ENCODE measurements at regions not wholly inside any gene's neighbourhood (a gene's known extent, or its start where the extent isn't known, plus 50 kb on each side); places are given as distances from the start of the nearest gene placed in this dataset.

DNA sequence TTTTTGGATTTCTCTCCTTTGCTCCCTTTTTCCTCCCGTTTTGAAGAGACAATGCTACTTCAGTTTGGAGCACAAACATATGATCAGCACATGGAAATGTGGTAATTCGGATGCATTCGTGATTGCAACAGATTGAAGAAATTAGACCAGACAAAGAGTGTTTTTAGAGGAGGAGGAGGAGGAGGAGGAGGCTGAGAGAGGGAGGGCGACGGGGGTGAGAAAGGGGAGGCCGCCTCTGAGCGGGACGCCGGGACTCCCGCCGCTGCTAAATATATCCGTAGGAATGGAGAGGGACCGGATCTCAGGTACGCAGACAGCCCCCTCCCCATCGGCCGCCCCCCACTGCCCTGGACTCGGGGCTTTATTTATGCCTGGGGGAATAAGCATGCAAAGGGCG lies 179.3 kb downstream of the SEC14L1 start:
- no peak for DNase-seq (ENCODE audit: extremely low read depth, low read depth)

- DNase-seq (ENCODE audit: extremely low read depth, low read depth) = no peak
Measured at GRCh38 chr17:77320485-77321256, 179.9 kb downstream of the SEC14L1 start.

- no peak for DNase-seq (ENCODE audit: extremely low read depth, low read depth)
Measured at GRCh38 chr17:77321649-77322513, 181.1 kb downstream of the SEC14L1 start.

GRCh38 chr17:77322514-77323412 lies 182.0 kb downstream of the SEC14L1 start:
- DNase-seq (ENCODE audit: extremely low read depth, low read depth) = peak; percentile 87

DNA sequence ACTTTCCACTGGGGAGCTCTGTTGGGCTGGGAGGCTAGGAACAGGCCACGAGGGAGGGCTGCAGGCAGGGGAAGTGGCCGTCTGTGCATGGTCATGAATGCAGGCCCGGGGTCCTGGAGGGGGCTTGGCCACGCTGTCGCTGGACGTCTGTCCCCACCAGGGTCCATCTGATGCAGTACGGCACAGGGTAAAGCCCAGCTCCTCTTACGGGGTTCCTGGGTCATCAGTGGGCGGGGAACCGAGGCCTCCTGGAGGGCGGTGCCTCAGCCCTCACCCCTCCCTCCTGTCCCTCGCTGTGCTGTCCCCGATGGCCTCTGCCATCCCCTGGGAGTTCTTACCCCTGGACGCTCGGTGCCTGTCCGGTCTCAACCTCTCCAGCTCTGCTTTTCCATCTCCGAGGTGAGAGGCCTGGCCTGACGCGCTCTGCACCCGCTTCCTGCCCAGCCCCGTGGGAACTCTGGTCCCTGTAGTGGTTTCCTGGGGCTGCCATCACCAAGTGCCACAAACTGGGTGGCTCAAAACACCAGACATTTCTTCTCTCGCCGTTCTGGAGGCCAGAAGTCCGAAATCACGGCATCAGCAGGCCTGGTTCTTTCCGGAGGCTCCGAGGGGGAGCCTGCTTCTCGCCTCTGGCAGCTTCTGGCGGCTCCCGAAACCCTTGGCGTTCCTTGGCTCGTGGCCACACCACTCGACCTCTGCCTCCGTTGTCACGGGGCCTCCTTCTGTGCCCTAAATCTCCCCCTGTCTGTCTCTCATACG lies 182.8 kb downstream of the SEC14L1 start:
- no peak for DNase-seq (ENCODE audit: extremely low read depth, low read depth)

DNA sequence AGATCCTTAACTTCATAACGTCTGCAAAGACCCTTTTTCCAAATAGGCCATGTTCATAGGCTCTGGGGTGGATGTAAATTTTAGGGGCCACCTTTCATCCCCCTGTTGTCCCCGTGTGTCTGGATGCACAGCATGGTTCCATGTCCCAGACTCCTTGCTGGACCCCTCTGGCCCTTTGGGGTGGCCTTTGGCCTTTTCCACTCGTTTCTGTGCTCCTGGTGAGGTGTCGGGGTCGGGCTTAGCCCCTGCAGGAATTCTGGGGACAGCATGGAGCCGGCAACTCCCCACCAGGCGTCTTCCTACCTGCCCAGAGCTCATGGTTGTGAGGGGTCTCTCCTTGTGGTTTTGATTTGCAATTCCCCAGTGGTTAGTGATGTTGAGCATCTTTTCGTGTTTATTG lies 183.5 kb downstream of the SEC14L1 start:
- DNase-seq (ENCODE audit: extremely low read depth, low read depth) = no peak

GRCh38 chr17:77325577-77326075 lies 184.9 kb downstream of the SEC14L1 start:
- no peak for DNase-seq (ENCODE audit: extremely low read depth, low read depth)

DNA sequence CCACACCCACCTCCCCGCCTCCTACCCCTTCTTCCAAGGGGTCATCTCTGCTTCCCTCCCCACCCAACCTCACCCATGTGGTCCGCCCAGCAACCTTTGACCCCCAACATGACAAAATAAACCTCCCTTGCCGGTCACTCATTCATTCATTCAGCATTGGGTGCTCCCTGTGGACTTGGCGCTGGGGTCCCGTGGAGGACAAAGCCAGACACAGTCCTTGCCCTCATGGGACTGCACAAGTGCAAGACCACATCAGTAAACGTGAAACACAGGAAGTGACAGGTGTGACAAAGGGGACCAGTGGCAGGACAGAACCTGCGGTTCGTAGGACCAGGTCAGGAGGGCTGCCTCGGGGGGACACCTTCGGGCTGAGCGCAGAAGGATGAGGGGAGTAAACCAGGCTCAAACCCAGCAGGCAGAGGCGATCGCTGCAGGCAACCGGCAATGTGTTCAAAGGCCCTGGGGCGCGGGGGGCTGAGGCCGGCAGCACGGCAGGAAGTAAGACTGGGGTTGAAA lies 185.4 kb downstream of the SEC14L1 start:
- DNase-seq (ENCODE audit: extremely low read depth, low read depth) = no peak

- DNase-seq (ENCODE audit: extremely low read depth, low read depth) = no peak
Measured at GRCh38 chr17:77326636-77327035, 185.9 kb downstream of the SEC14L1 start.

- no peak for DNase-seq (ENCODE audit: extremely low read depth, low read depth)
Measured at GRCh38 chr17:77327181-77327565, 186.4 kb downstream of the SEC14L1 start.

DNA sequence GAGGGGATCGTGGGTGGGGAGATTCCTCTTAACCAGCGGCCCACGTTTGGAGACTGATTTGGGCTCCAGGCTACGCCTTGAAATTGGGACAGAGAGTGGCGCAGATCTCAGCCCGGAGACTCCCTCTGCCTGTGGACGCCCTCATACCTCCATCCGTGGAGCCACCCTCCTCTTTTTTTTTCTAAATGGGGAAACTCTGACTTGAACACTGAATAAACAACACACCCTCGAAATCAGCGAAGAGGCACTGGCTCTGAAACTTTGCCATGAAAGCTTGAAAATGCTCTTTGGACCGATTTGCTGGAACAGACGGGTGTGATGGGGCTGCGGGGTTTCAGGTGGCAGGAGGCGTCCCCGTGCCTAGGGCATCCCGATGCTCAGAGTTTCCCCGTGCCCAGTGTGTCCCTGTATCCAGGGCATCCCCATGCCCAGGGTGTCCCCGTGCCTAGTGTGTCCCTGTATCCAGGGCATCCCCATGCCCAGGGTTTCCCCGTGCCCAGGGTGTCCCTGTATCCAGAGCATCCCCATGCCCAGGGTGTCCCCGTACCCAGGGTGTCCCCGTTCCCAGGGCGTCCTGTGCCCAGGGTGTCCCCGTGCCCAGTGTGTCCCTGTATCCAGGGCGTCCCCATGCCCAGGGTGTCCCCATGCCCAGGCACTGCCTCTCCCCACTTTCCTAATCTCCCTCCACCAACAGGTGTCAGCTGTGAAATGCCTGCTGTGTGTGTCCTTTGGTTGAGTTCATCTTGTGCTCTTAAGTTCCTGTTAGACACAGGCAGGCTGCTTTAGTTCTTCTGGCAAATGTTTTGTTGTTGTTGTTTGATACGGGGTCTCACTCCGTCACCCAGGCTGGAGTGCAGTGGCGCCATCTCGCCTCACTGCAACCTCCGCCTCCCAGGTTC lies 187.0 kb downstream of the SEC14L1 start:
- no peak for DNase-seq (ENCODE audit: extremely low read depth, low read depth)

- no peak for DNase-seq (ENCODE audit: extremely low read depth, low read depth)
Measured at GRCh38 chr17:77328823-77329740, 188.3 kb downstream of the SEC14L1 start.

GRCh38 chr17:77329741-77330531 lies 189.2 kb downstream of the SEC14L1 start:
- no peak for DNase-seq (ENCODE audit: extremely low read depth, low read depth)

DNA sequence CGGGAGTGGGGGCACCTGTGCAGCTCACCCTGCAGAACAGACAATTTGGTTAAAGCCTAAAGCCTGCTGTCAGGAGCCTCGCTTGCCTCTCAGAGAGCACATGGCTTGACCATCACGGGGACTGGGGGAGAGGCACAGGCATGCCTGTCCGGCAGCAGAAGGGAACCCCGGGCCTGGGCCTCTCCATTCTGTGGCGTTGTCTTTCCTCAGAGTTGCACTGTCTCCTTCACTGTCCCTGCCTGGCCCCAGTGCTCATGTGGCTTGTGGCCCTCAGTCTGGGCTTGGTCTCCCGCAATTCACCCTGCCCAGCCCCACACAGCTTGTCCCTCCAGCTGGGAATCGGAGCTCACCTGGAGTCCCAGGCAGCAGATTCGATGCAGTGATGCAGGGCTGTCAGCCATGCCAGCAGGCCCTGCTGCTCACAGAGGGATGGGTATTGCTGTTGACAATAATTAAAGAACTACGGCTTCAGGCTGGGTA lies 189.9 kb downstream of the SEC14L1 start:
- no peak for DNase-seq (ENCODE audit: extremely low read depth, low read depth)

DNA sequence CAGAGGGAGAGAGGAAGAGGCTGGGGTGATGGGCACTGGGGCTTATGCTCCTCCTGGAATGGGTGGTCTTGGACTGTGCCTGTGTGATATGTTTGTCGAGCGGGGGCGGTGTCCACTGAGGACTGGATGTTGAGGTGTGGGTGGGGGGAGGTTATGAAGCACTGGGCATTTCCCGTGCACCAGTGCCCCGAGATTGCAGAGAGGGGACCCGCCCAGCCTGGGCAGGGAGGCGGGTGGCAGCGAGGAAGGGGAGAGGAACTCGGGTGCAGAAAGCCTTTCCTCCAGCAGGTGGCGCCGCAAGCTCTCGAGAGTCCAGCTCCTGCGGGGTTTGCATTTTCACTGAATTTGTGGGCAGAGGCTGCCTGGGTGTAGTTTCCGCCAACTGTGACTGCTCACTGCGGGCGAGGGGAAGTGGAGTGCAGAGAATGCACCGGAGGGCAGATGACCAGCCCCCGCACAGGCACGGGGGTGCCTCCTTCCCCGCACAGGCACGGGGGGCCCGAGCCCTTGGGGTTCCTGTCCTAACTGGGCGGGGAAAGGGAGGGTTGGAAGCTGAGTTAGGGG lies 190.6 kb downstream of the SEC14L1 start:
- peak; percentile 79 for DNase-seq (ENCODE audit: extremely low read depth, low read depth)

All from NCI-H460 (cell line).